Adrenal gland (tissue), 5 donors: ENCODE measurements at regions not wholly inside any gene's neighbourhood (a gene's known extent, or its start where the extent isn't known, plus 50 kb on each side); places are given as distances from the start of the nearest gene placed in this dataset.

Source experiments
- CTCF ChIP-seq, 6 experiments: fragments of 450-650 bp in 4 of 6; fragments of 200-600 bp in 2 of 6; sonication (generic) in 1 of 6; IDR thresholded peaks; 1 replicate in 5 of 6; 2 replicates in 1 of 6; pipeline versions ENCODE4 v1.5.1 to v1.8.0; 2016 to 2021; ENCODE audit warnings: antibody characterized with exemption in 6 of 6, mild to moderate bottlenecking in 2 of 6, moderate library complexity in 1 of 6
- POLR2A ChIP-seq, 2 donors: fragments of 450-650 bp; IDR thresholded peaks; one replicate each; pipeline ENCODE4 v1.6.1; 2017; ENCODE audit warnings: antibody characterized with exemption in 2 of 2, mild to moderate bottlenecking in 2 of 2, moderate library complexity in 1 of 2
- donor health status: DM: no; HTN: no; CAD: no.

- TF ChIP-seq POLR2A (IDR thresholded peaks at IDR 0.05) (no peak), CTCF (IDR thresholded peaks at IDR 0.05) (no peak)
Measured at GRCh38 chr5:98069876-98070512, 703.5 kb upstream of the RGMB start.
